ENCODE measurements at regions not wholly inside any gene's neighbourhood (a gene's known extent, or its start where the extent isn't known, plus 50 kb on each side); places are given as distances from the start of the nearest gene placed in this dataset.

DNA sequence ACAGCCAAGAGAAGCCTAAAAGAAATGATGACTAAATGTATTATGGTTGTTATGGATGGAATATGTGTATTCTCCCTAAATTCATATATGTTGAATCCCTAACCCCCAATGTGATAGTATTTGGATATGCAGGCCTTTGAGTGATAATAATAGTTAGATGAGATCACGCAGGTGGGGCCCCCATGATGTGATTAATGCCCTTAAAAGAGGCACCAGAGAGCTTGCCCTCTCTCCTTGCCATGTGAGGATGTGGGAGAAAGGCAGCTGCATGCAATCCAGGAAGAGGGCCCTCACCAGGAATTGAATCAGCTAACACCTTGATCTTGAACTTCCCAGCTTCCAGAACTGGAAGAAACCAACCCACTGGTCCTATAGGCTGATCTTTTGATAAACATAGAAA, 190.6 kb upstream of the TCF21 start:
- H2BK20ac ChIP-seq (ENCODE audit: low read length) = no peak overlapping the region
- H3K56ac ChIP-seq (replicated peaks; ENCODE audit: insufficient read length, low read depth, low read length) = no peak overlapping the region
- peaks cover 0 to 1% (median 0%) of the 10 kb centered on the region in 4 experiments; a peak in 1 of 7 replicates for H3K27me3 ChIP-seq (replicated peaks in 1 of 4; ENCODE audit: control insufficient read depth in 3 of 4, extremely low read depth in 1 of 4, insufficient read depth in 3 of 4, low read length in 3 of 4)
- H3K23ac ChIP-seq (ENCODE audit: insufficient read length) = no peak overlapping the region
- H3K79me1 ChIP-seq (ENCODE audit: low read depth, low read length) = no peaks in the 10 kb centered on the region
- no peaks in the 10 kb centered on the region for H3K9me3 ChIP-seq (ENCODE audit: insufficient read depth in 2 of 2, low read depth in 1 of 2, low read length in 1 of 2)
- no peak overlapping the region for H4K5ac ChIP-seq (ENCODE audit: insufficient read length, low read depth, low read length)
- no peak overlapping the region for H2AK5ac ChIP-seq (ENCODE audit: low read depth, low read length)
- no peaks in the 10 kb centered on the region for H3K23me2 ChIP-seq (ENCODE audit: low read depth, low read length)
- no peaks in the 10 kb centered on the region for H3K36me3 ChIP-seq (ENCODE audit: control insufficient read depth in 2 of 4, insufficient read depth in 4 of 4, low read length in 3 of 4)
- no peaks in the 10 kb centered on the region for H3K79me2 ChIP-seq (ENCODE audit: control insufficient read depth in 1 of 2, insufficient read depth in 2 of 2, low read length in 2 of 2)
- no peak overlapping the region for H3K4ac ChIP-seq (replicated peaks; ENCODE audit: insufficient read length, low read depth, low read length)
- POLR2A ChIA-PET (ENCODE audit: partially characterized antibody) = no interaction called here
- H3K14ac ChIP-seq (ENCODE audit: insufficient read length) = no peak overlapping the region
- H2BK12ac ChIP-seq (ENCODE audit: low read depth, low read length) = no peak overlapping the region
- CTCF ChIA-PET (ENCODE audit: partially characterized antibody) = interaction anchor here (0.9 kb wide), 1 partner anchor 129 kb away, joined by 3 read pairs; no protein-coding TSS in a partner anchor
- no peak overlapping the region for H2BK120ac ChIP-seq (replicated peaks; ENCODE audit: low read depth, low read length)
- no peak overlapping the region for H2BK5ac ChIP-seq (ENCODE audit: low read depth, low read length)
- H3K4me2 ChIP-seq (ENCODE audit: insufficient read depth in 1 of 2, low read depth in 2 of 2, low read length in 2 of 2) = no peak overlapping the region
- H4K8ac ChIP-seq (ENCODE audit: extremely low read depth, insufficient read depth, low read length) = no peak overlapping the region
- no peaks in the 10 kb centered on the region for H4K20me1 ChIP-seq (replicated peaks in 1 of 2; ENCODE audit: control insufficient read depth in 1 of 2, insufficient read depth in 2 of 2, low read length in 2 of 2)
- no peak overlapping the region for H3K9ac ChIP-seq (replicated peaks in 1 of 4; ENCODE audit: extremely low read depth in 1 of 4, low read depth in 3 of 4, low read length in 3 of 4)
- H3K4me1 ChIP-seq (replicated peaks in 1 of 4; ENCODE audit: control insufficient read depth in 3 of 4, insufficient read depth in 4 of 4, low read length in 3 of 4) = peaks cover 0 to 3% (median 1%) of the 10 kb centered on the region in 4 experiments; a peak in 1 of 7 replicates
- no peak for DNase-seq (ENCODE audit: low read depth in 1 of 2, low spot score in 2 of 2)
- H4K91ac ChIP-seq (replicated peaks; ENCODE audit: insufficient read length, low read length) = no peak overlapping the region
- H3K4me3 ChIP-seq (ENCODE audit: extremely low read depth in 1 of 4, insufficient read depth in 2 of 4, low read depth in 3 of 4, low read length in 4 of 4) = no peak overlapping the region
- 100% methylated on average over 1 of the region's 1 CpG; no CpG with 5 or more reads in 1 of the 2 experiments for WGBS, 2 experiments (ENCODE audit: extremely low coverage in 1 of 2, insufficient coverage in 1 of 2, insufficient read length in 1 of 2, insufficient replicate concordance in 2 of 2, low coverage in 1 of 2, low lambda C conversion rate in 2 of 2, missing lambda C conversion rate in 1 of 2)
- H2BK15ac ChIP-seq (ENCODE audit: low read length) = no peak overlapping the region
- no peak for FAIRE-seq
- H2AFZ ChIP-seq (ENCODE audit: low read length) = no peak overlapping the region
- H3K27ac ChIP-seq (ENCODE audit: low read depth, low read length) = no peak overlapping the region
- H3K18ac ChIP-seq (ENCODE audit: extremely low read depth, low read length) = no peak overlapping the region
- no peak for TF ChIP-seq MAFK (IDR thresholded peaks at IDR 0.05; ENCODE audit: low read depth, low read length)
- TF ChIP-seq EGR1 (IDR thresholded peaks at IDR 0.05; ENCODE audit: borderline replicate concordance, low read depth, low read length) = no peak
- no peak for TF ChIP-seq KDM4A (IDR thresholded peaks at IDR 0.05; ENCODE audit: low read depth, low read length, severe bottlenecking)
- no peak for TF ChIP-seq POU5F1 (IDR thresholded peaks at IDR 0.05; ENCODE audit: low read depth, low read length)
- no peak for TF ChIP-seq CEBPB (IDR thresholded peaks at IDR 0.05; ENCODE audit: low read depth, low read length)
- TF ChIP-seq SUZ12 (IDR thresholded peaks at IDR 0.05; ENCODE audit: low read length) = no peak
- TF ChIP-seq, protein P1, sequence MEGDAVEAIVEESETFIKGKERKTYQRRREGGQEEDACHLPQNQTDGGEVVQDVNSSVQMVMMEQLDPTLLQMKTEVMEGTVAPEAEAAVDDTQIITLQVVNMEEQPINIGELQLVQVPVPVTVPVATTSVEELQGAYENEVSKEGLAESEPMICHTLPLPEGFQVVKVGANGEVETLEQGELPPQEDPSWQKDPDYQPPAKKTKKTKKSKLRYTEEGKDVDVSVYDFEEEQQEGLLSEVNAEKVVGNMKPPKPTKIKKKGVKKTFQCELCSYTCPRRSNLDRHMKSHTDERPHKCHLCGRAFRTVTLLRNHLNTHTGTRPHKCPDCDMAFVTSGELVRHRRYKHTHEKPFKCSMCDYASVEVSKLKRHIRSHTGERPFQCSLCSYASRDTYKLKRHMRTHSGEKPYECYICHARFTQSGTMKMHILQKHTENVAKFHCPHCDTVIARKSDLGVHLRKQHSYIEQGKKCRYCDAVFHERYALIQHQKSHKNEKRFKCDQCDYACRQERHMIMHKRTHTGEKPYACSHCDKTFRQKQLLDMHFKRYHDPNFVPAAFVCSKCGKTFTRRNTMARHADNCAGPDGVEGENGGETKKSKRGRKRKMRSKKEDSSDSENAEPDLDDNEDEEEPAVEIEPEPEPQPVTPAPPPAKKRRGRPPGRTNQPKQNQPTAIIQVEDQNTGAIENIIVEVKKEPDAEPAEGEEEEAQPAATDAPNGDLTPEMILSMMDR (IDR thresholded peaks at IDR 0.05; ENCODE audit: control extremely low read depth in 1 of 3, insufficient read depth in 1 of 3, low read depth in 1 of 3, low read length in 3 of 3) = no peak
- TF ChIP-seq BRCA1 (IDR thresholded peaks at IDR 0.05; ENCODE audit: low read depth, low read length) = no peak
- TF ChIP-seq, protein P2, sequence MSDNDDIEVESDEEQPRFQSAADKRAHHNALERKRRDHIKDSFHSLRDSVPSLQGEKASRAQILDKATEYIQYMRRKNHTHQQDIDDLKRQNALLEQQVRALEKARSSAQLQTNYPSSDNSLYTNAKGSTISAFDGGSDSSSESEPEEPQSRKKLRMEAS (IDR thresholded peaks at IDR 0.05) = no peak

Measured in H1 (cell line).